A673 (cell line): ENCODE measurements at regions not wholly inside any gene's neighbourhood (a gene's known extent, or its start where the extent isn't known, plus 50 kb on each side); places are given as distances from the start of the nearest gene placed in this dataset.

ENCODE experiments used
- EZH2 ChIP-seq: fragments of 200-600 bp; sonication (generic); IDR thresholded peaks from 2 replicates; pipeline ENCODE4 v1.6.1; 2017; ENCODE audit warnings: borderline replicate concordance, low read depth, mild to moderate bottlenecking, mixed read lengths, antibody characterized with exemption, low read length; ENCODE audit not compliant: poor library complexity, severe bottlenecking
- TF ChIP-seq, protein P1 (sequence below): fragments of 300-800, 200-600 bp; sonication (generic); conservative IDR thresholded peaks from 2 replicates; pipeline ENCODE4 v1.5.1; 2017; ENCODE audit warnings: low read depth, mild to moderate bottlenecking, antibody characterized with exemption, low read length, moderate library complexity, mixed read lengths

DNA sequence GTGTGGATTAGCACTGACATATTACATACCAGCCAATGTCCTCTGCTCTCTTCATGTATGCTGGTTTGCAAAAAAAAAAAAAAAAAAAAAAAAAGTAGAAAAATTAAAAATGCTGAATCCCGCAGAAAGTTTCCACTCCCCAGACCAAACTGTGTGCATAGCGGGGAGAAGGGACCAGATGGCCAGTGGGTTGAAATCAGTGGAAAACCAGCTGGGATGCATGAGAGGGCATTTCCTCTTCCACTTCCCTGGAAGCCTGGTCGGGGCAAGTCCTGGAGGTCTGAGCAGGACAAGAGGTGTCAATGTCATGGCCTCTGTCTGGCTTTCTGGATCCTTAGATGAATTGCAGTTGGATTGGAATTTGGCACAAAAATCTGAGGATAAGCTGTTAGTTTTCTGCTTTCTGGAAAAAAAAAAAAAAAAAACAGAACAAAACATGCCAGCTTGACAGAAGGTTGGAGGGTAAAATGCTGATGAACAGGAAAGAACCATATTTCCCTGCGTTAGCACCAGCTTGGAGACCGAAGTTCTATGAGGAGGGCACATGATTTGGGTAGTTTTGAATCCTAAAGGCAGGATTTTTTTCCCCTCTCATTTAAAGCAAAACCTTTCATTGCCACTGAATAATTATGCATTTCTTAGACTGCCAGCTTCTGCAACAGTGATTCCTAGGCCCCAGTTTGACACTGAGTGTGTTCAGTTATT, 941.5 kb upstream of the EEF2KMT start:
- TF ChIP-seq, protein P1, sequence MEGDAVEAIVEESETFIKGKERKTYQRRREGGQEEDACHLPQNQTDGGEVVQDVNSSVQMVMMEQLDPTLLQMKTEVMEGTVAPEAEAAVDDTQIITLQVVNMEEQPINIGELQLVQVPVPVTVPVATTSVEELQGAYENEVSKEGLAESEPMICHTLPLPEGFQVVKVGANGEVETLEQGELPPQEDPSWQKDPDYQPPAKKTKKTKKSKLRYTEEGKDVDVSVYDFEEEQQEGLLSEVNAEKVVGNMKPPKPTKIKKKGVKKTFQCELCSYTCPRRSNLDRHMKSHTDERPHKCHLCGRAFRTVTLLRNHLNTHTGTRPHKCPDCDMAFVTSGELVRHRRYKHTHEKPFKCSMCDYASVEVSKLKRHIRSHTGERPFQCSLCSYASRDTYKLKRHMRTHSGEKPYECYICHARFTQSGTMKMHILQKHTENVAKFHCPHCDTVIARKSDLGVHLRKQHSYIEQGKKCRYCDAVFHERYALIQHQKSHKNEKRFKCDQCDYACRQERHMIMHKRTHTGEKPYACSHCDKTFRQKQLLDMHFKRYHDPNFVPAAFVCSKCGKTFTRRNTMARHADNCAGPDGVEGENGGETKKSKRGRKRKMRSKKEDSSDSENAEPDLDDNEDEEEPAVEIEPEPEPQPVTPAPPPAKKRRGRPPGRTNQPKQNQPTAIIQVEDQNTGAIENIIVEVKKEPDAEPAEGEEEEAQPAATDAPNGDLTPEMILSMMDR: no peak
- TF ChIP-seq EZH2: no peak
